ENCODE measurements at regions not wholly inside any gene's neighbourhood (a gene's known extent, or its start where the extent isn't known, plus 50 kb on each side); places are given as distances from the start of the nearest gene placed in this dataset.
"Not testable (repeated sequence)": the region's sequence is repeated elsewhere in the genome, so short reads cannot be mapped to it uniquely, and the experiment has no call there.

GRCh38 chr4:181106398-181106797, 1136.8 kb upstream of the TENM3 start:
- no peaks in the 10 kb centered on the region for H3K9me3 ChIP-seq
- no peaks in the 10 kb centered on the region for H3K4me1 ChIP-seq
- DNase-seq (ENCODE audit: low spot score in 2 of 2): no peak
- TF ChIP-seq POLR2AphosphoS5 (IDR thresholded peaks at IDR 0.05): no peak
- TF ChIP-seq POLR2A (IDR thresholded peaks at IDR 0.05): no peak
- TF ChIP-seq CTCF (IDR thresholded peaks at IDR 0.05): no peak
- no peak for TF ChIP-seq EP300 (IDR thresholded peaks at IDR 0.05)
- H3K36me3 ChIP-seq: no peaks in the 10 kb centered on the region
- 70% methylated on average over 2 of the region's 2 CpGs for WGBS
- H3K27me3 ChIP-seq: no peaks in the 10 kb centered on the region
- no peak overlapping the region for H3K4me3 ChIP-seq
- H3K27ac ChIP-seq: no peak overlapping the region

GRCh38 chr4:181108237-181108636, 1135.0 kb upstream of the TENM3 start:
- Histone ChIP-seq H3K4me3 (no peak overlapping the region), H3K27ac (no peak overlapping the region), H3K36me3 (no peaks in the 10 kb centered on the region), H3K4me1 (no peaks in the 10 kb centered on the region), H3K27me3 (no peaks in the 10 kb centered on the region), H3K9me3 (no peaks in the 10 kb centered on the region)
- TF ChIP-seq EP300 (IDR thresholded peaks at IDR 0.05) (no peak), CTCF (IDR thresholded peaks at IDR 0.05) (no peak), POLR2AphosphoS5 (IDR thresholded peaks at IDR 0.05) (no peak), POLR2A (IDR thresholded peaks at IDR 0.05) (no peak)
- DNase-seq (ENCODE audit: low spot score in 2 of 2): no peak
- 76% methylated on average over 3 of the region's 3 CpGs for WGBS

GRCh38 chr4:181119186-181119585, 1124.0 kb upstream of the TENM3 start:
- H3K27me3 ChIP-seq: peaks cover 2% of the 10 kb centered on the region
- H3K9me3 ChIP-seq: no peaks in the 10 kb centered on the region
- TF ChIP-seq EP300 (IDR thresholded peaks at IDR 0.05) (no peak), POLR2A (IDR thresholded peaks at IDR 0.05) (no peak), POLR2AphosphoS5 (IDR thresholded peaks at IDR 0.05) (no peak), CTCF (IDR thresholded peaks at IDR 0.05) (no peak)
- H3K36me3 ChIP-seq: no peaks in the 10 kb centered on the region
- no peak overlapping the region for H3K4me3 ChIP-seq
- 87% methylated on average over 4 of the region's 4 CpGs for WGBS
- no peak overlapping the region for H3K27ac ChIP-seq
- no peak for DNase-seq (ENCODE audit: low spot score in 2 of 2)
- H3K4me1 ChIP-seq: no peaks in the 10 kb centered on the region

GRCh38 chr4:181121733-181122132, 1121.5 kb upstream of the TENM3 start:
- no peak overlapping the region for H3K4me3 ChIP-seq
- H3K9me3 ChIP-seq: no peaks in the 10 kb centered on the region
- peaks cover 2% of the 10 kb centered on the region for H3K27me3 ChIP-seq
- no peaks in the 10 kb centered on the region for H3K36me3 ChIP-seq
- TF ChIP-seq POLR2A (IDR thresholded peaks at IDR 0.05) (no peak), POLR2AphosphoS5 (IDR thresholded peaks at IDR 0.05) (no peak), CTCF (IDR thresholded peaks at IDR 0.05) (no peak), EP300 (IDR thresholded peaks at IDR 0.05) (no peak)
- no peak overlapping the region for H3K27ac ChIP-seq
- no peak for DNase-seq (ENCODE audit: low spot score in 2 of 2)
- 93% methylated on average over 7 of the region's 7 CpGs for whole genome bisulfite sequencing
- no peaks in the 10 kb centered on the region for H3K4me1 ChIP-seq

GRCh38 chr4:181127171-181127570, 1116.0 kb upstream of the TENM3 start:
- WGBS: 53% methylated on average over 2 of the region's 2 CpGs
- no peak for DNase-seq (ENCODE audit: low spot score in 2 of 2)
- H3K4me1 ChIP-seq: no peaks in the 10 kb centered on the region
- no peak overlapping the region for H3K27ac ChIP-seq
- no peak overlapping the region for H3K4me3 ChIP-seq
- no peaks in the 10 kb centered on the region for H3K36me3 ChIP-seq
- no peaks in the 10 kb centered on the region for H3K27me3 ChIP-seq
- TF ChIP-seq CTCF (IDR thresholded peaks at IDR 0.05): no peak
- TF ChIP-seq EP300 (IDR thresholded peaks at IDR 0.05): no peak
- TF ChIP-seq POLR2A (IDR thresholded peaks at IDR 0.05): no peak
- TF ChIP-seq POLR2AphosphoS5 (IDR thresholded peaks at IDR 0.05): no peak
- H3K9me3 ChIP-seq: peaks cover 11% of the 10 kb centered on the region

- 78% methylated on average over 7 of the region's 7 CpGs for WGBS
Measured at GRCh38 chr4:181130317-181130716, 1112.9 kb upstream of the TENM3 start.

More at GRCh38 chr4:181130317-181130716, 1112.9 kb upstream of the TENM3 start:
- not testable (repeated sequence) for H3K36me3 ChIP-seq; DNase-seq (ENCODE audit: low spot score in 2 of 2); H3K4me3 ChIP-seq; H3K27me3 ChIP-seq; H3K27ac ChIP-seq; H3K4me1 ChIP-seq
- peaks cover 11% of the 10 kb centered on the region for H3K9me3 ChIP-seq
